GM19397 (cell line): ENCODE measurements at regions not wholly inside any gene's neighbourhood (a gene's known extent, or its start where the extent isn't known, plus 50 kb on each side); places are given as distances from the start of the nearest gene placed in this dataset.
A peak's percentile ranks its signal among the peaks of the same experiment; 100 is the strongest.

Source experiments
- ATAC-seq: cut with Tn5 transposase; IDR thresholded peaks from one replicate; pipeline ENCODE4 v1.9.1; 2021; ENCODE audit warnings: mild to moderate bottlenecking, moderate library complexity; ENCODE audit not compliant: unreplicated experiment

- no peak for ATAC-seq
Measured at GRCh38 chr15:31486506-31486905, 159.9 kb downstream of the KLF13 start.

GRCh38 chr15:31486906-31487695 lies 160.5 kb downstream of the KLF13 start:
- no peak for ATAC-seq

- peak; percentile 48 for ATAC-seq
Measured at GRCh38 chr15:31487811-31488436, 161.3 kb downstream of the KLF13 start.

- peak; percentile 37 for ATAC-seq
Measured at GRCh38 chr15:31488437-31489204, 162.0 kb downstream of the KLF13 start.

- ATAC-seq = no peak
Measured at GRCh38 chr15:31489281-31489680, 162.6 kb downstream of the KLF13 start.

GRCh38 chr15:31489801-31490646 lies 163.4 kb downstream of the KLF13 start:
- ATAC-seq = no peak

- no peak for ATAC-seq
Measured at GRCh38 chr15:31494786-31495185, 168.2 kb downstream of the KLF13 start.

GRCh38 chr15:31495281-31495680 lies 168.6 kb downstream of the KLF13 start:
- no peak for ATAC-seq

- ATAC-seq = no peak
Measured at GRCh38 chr15:31497838-31498237, 171.2 kb downstream of the KLF13 start.

- no peak for ATAC-seq
Measured at GRCh38 chr15:31498329-31498728, 171.7 kb downstream of the KLF13 start.

- ATAC-seq = no peak
Measured at GRCh38 chr15:31498756-31499155, 172.1 kb downstream of the KLF13 start.

GRCh38 chr15:31499236-31499952 lies 172.8 kb downstream of the KLF13 start:
- no peak for ATAC-seq

GRCh38 chr15:31499953-31500765 lies 173.5 kb downstream of the KLF13 start:
- ATAC-seq = no peak

- no peak for ATAC-seq
Measured at GRCh38 chr15:31500766-31501449, 174.3 kb downstream of the KLF13 start.

- no peak for ATAC-seq
Measured at GRCh38 chr15:31501536-31502157, 175.0 kb downstream of the KLF13 start.

- no peak for ATAC-seq
Measured at GRCh38 chr15:31502541-31503229, 176.1 kb downstream of the KLF13 start.

- ATAC-seq = no peak
Measured at GRCh38 chr15:31503256-31503655, 176.6 kb downstream of the KLF13 start.
